Cardiac muscle cell (in vitro differentiated cells and primary cell): ENCODE measurements at regions not wholly inside any gene's neighbourhood (a gene's known extent, or its start where the extent isn't known, plus 50 kb on each side); places are given as distances from the start of the nearest gene placed in this dataset.

Experiments used
- DNase-seq, 2 donors: peaks; one replicate each; pipeline versions ENCODE4 v3.0.0 to v3.0.0-alpha.2; 2010 to 2017; ENCODE audit warnings: low read depth in 1 of 2, low spot score in 1 of 2
- H3K27ac ChIP-seq: fragments of 200-600 bp; sonication (generic); 2 replicates; pipeline ENCODE4 v1.5.1; 2016
- H3K27me3 ChIP-seq: fragments of 200-600 bp; sonication (generic); 2 replicates; pipeline ENCODE4 v1.6.0; 2016; ENCODE audit warnings: control low read depth
- H3K36me3 ChIP-seq: fragments of 200-600 bp; sonication (generic); 2 replicates; pipeline ENCODE4 v1.5.1; 2016; ENCODE audit warnings: control low read depth
- H3K4me1 ChIP-seq: fragments of 200-600 bp; sonication (generic); 2 replicates; pipeline ENCODE4 v1.8.1; 2017; ENCODE audit warnings: low read depth, mild to moderate bottlenecking, mixed run types
- H3K4me3 ChIP-seq: fragments of 200-600 bp; sonication (generic); 2 replicates; pipeline ENCODE4 v1.5.1; 2016; ENCODE audit warnings: mild to moderate bottlenecking
- H3K9me3 ChIP-seq: fragments of 200-600 bp; sonication (generic); 2 replicates; pipeline ENCODE4 v1.5.1; 2017; ENCODE audit warnings: low read depth, mild to moderate bottlenecking, control low read depth
- CTCF ChIP-seq: IDR thresholded peaks from 2 replicates; pipeline ENCODE4 v1.5.1; 2012; ENCODE audit warnings: low read depth, mild to moderate bottlenecking, low read length

- no peak for DNase-seq
- Histone ChIP-seq H3K27me3 (no peaks in the 10 kb centered on the region), H3K4me3 (no peak overlapping the region)
Measured at GRCh38 chr6:16927205-16927604, 165.9 kb upstream of the ATXN1 start.

GRCh38 chr6:16925461-16925860 lies 164.2 kb upstream of the ATXN1 start:
- H3K27me3 ChIP-seq: no peaks in the 10 kb centered on the region
- no peaks in the 10 kb centered on the region for H3K9me3 ChIP-seq
- H3K4me3 ChIP-seq: no peak overlapping the region
- no peaks in the 10 kb centered on the region for H3K36me3 ChIP-seq
- TF ChIP-seq CTCF: no peak
- H3K4me1 ChIP-seq: no peaks in the 10 kb centered on the region
- no peak for DNase-seq
- no peak overlapping the region for H3K27ac ChIP-seq

More at GRCh38 chr6:16927205-16927604, 165.9 kb upstream of the ATXN1 start:
- Histone ChIP-seq H3K27ac (no peak overlapping the region), H3K36me3 (no peaks in the 10 kb centered on the region), H3K9me3 (no peaks in the 10 kb centered on the region), H3K4me1 (no peaks in the 10 kb centered on the region)
- TF ChIP-seq CTCF: no peak

- H3K27ac ChIP-seq: no peak overlapping the region
- TF ChIP-seq CTCF: no peak
Measured at GRCh38 chr6:16922282-16922681, 161.0 kb upstream of the ATXN1 start.

GRCh38 chr6:16921399-16922110 lies 160.3 kb upstream of the ATXN1 start:
- Histone ChIP-seq H3K4me1 (no peaks in the 10 kb centered on the region), H3K4me3 (no peak overlapping the region), H3K27me3 (no peaks in the 10 kb centered on the region), H3K36me3 (no peaks in the 10 kb centered on the region), H3K27ac (no peak overlapping the region), H3K9me3 (no peaks in the 10 kb centered on the region)
- DNase-seq: no peak
- no peak for TF ChIP-seq CTCF

More at GRCh38 chr6:16922282-16922681, 161.0 kb upstream of the ATXN1 start:
- H3K4me1 ChIP-seq: no peaks in the 10 kb centered on the region
- no peaks in the 10 kb centered on the region for H3K27me3 ChIP-seq
- DNase-seq: no peak
- no peaks in the 10 kb centered on the region for H3K9me3 ChIP-seq
- no peaks in the 10 kb centered on the region for H3K36me3 ChIP-seq
- no peak overlapping the region for H3K4me3 ChIP-seq

- no peak for TF ChIP-seq CTCF
- no peaks in the 10 kb centered on the region for H3K4me1 ChIP-seq
- H3K36me3 ChIP-seq: no peaks in the 10 kb centered on the region
- H3K27ac ChIP-seq: no peak overlapping the region
- H3K9me3 ChIP-seq: no peaks in the 10 kb centered on the region
- peak in 1 of 2 donors; percentile 65 for DNase-seq
- no peak overlapping the region for H3K4me3 ChIP-seq
- H3K27me3 ChIP-seq: no peaks in the 10 kb centered on the region
Measured at GRCh38 chr6:16918586-16918985, 157.3 kb upstream of the ATXN1 start.

- Histone ChIP-seq H3K4me3 (no peak overlapping the region), H3K9me3 (no peaks in the 10 kb centered on the region), H3K36me3 (no peaks in the 10 kb centered on the region), H3K27ac (no peak overlapping the region), H3K4me1 (no peaks in the 10 kb centered on the region), H3K27me3 (no peaks in the 10 kb centered on the region)
- no peak for DNase-seq
- no peak for TF ChIP-seq CTCF
Measured at GRCh38 chr6:16914184-16914583, 152.9 kb upstream of the ATXN1 start.
